ENCODE measurements at regions not wholly inside any gene's neighbourhood (a gene's known extent, or its start where the extent isn't known, plus 50 kb on each side); places are given as distances from the start of the nearest gene placed in this dataset.

- TF ChIP-seq SP4 (IDR thresholded peaks at IDR 0.05; ENCODE audit: low read length) (no peak), CBX8 (IDR thresholded peaks at IDR 0.05; ENCODE audit: borderline replicate concordance, low read depth, low read length) (no peak), CHD1 (IDR thresholded peaks at IDR 0.05; ENCODE audit: low read depth, low read length) (no peak)
These were observed 271.1 kb upstream of the TNRC6C start (continued) for GRCh38 chr17:77687417-77687816.
